Gastrocnemius medialis (tissue), 4 donors: ENCODE measurements at regions not wholly inside any gene's neighbourhood (a gene's known extent, or its start where the extent isn't known, plus 50 kb on each side); places are given as distances from the start of the nearest gene placed in this dataset.

Experiments
- ATAC-seq, 2 donors: fragments of 150-250 bp; one replicate each; pipeline ENCODE4 v1.9.1; 2016
- DNase-seq, 2 donors: peaks; one replicate each; pipeline ENCODE4 v3.0.0-alpha.2; 2019
- H3K27ac ChIP-seq, 4 donors: fragments of 200-600 bp; sonication (generic); 1 replicate in 1 of 4; 2 replicates in 3 of 4; pipeline ENCODE4 v1.5.1; 2016 to 2018; ENCODE audit warnings: mild to moderate bottlenecking in 2 of 4, moderate library complexity in 1 of 4
- H3K27me3 ChIP-seq, 3 donors: fragments of 200-600 bp; sonication (generic) in 2 of 3; 1 replicate in 1 of 3; 2 replicates in 2 of 3; pipeline versions ENCODE4 v1.5.1 to v1.6.0; 2016 to 2019; ENCODE audit warnings: mild to moderate bottlenecking in 1 of 3, moderate library complexity in 1 of 3
- H3K36me3 ChIP-seq, 2 donors: fragments of 200-600 bp; sonication (generic) in 1 of 2; one replicate each; pipeline ENCODE4 v1.5.1; 2017 to 2018
- H3K4me1 ChIP-seq, 2 donors: fragments of 200-600 bp; sonication (generic) in 1 of 2; one replicate each; pipeline ENCODE4 v1.5.1; 2016 to 2017; ENCODE audit warnings: mild to moderate bottlenecking in 2 of 2
- H3K4me3 ChIP-seq, 4 donors: fragments of 200-600 bp; sonication (generic) in 3 of 4; 1 replicate in 1 of 4; 2 replicates in 3 of 4; pipeline ENCODE4 v1.5.1; 2016 to 2019; ENCODE audit warnings: mild to moderate bottlenecking in 2 of 4
- H3K9me3 ChIP-seq, 3 donors: fragments of 200-600 bp; sonication (generic) in 2 of 3; 1 replicate in 1 of 3; 2 replicates in 2 of 3; pipeline ENCODE4 v1.5.1; 2016 to 2019
- CTCF ChIP-seq, 5 experiments: fragments of 450-650 bp in 3 of 5; fragments of 200-600 bp in 2 of 5; sonication (generic) in 2 of 5; IDR thresholded peaks in 4 of 5; conservative IDR thresholded peaks in 1 of 5; 1 replicate in 4 of 5; 2 replicates in 1 of 5; pipeline ENCODE4 v1.5.1; 2016 to 2019; ENCODE audit warnings: antibody characterized with exemption in 5 of 5, mild to moderate bottlenecking in 3 of 5, moderate library complexity in 3 of 5
- POLR2A ChIP-seq, 2 donors: fragments of 450-650 bp; IDR thresholded peaks; one replicate each; pipeline ENCODE4 v1.6.1; 2017; ENCODE audit warnings: antibody characterized with exemption in 2 of 2, mild to moderate bottlenecking in 2 of 2, moderate library complexity in 2 of 2
- in situ Hi-C, 4 donors: fragments of 200-750 bp; cut with MboI; loops; one replicate each; pipeline versions ENCODE4 v1.15.0 to v1.8.0; 2017; ENCODE audit warnings: low sequenced_read_pairs in 4 of 4
- intact Hi-C: fragments of 100-400 bp; cut with DNase I; formaldehyde crosslinking; loops from one replicate; pipeline ENCODE4 v1.15.1; 2023; ENCODE audit warnings: low total_unique reads

GRCh38 chr5:138698713-138699112 is 54.5 kb upstream of the CTNNA1 start:
- no peak for TF ChIP-seq CTCF (IDR thresholded peaks at IDR 0.05 in 4 of 5, conservative IDR thresholded peaks at IDR 0.05 in 1 of 5)
- no peaks in the 10 kb centered on the region for H3K9me3 ChIP-seq
- H3K4me1 ChIP-seq: no peaks in the 10 kb centered on the region
- H3K27ac ChIP-seq: no peak overlapping the region
- no peak for DNase-seq
- no peaks in the 10 kb centered on the region for H3K36me3 ChIP-seq
- ATAC-seq: no peak
- intact Hi-C loops (no loop called here), in situ Hi-C loops (no loop called here)
- H3K4me3 ChIP-seq: no peak overlapping the region
- no peaks in the 10 kb centered on the region for H3K27me3 ChIP-seq

- Histone ChIP-seq H3K27me3 (no peaks in the 10 kb centered on the region), H3K36me3 (no peaks in the 10 kb centered on the region), H3K4me3 (no peak overlapping the region), H3K4me1 (no peaks in the 10 kb centered on the region), H3K27ac (no peak overlapping the region), H3K9me3 (no peaks in the 10 kb centered on the region)
- in situ Hi-C loops: no loop called here
- no peak for ATAC-seq
- no peak for DNase-seq
- TF ChIP-seq POLR2A (IDR thresholded peaks at IDR 0.05) (no peak), CTCF (IDR thresholded peaks at IDR 0.05 in 4 of 5, conservative IDR thresholded peaks at IDR 0.05 in 1 of 5) (no peak)
- intact Hi-C loops: no loop called here
Measured at GRCh38 chr5:138697720-138698360, 55.4 kb upstream of the CTNNA1 start.

GRCh38 chr5:138696501-138696900 is 56.7 kb upstream of the CTNNA1 start:
- ATAC-seq: no peak
- no peaks in the 10 kb centered on the region for H3K4me1 ChIP-seq
- H3K36me3 ChIP-seq: no peaks in the 10 kb centered on the region
- in situ Hi-C loops (no loop called here), intact Hi-C loops (no loop called here)
- no peaks in the 10 kb centered on the region for H3K27me3 ChIP-seq
- H3K4me3 ChIP-seq: no peak overlapping the region
- no peak for DNase-seq
- H3K27ac ChIP-seq: no peak overlapping the region
- TF ChIP-seq CTCF (IDR thresholded peaks at IDR 0.05 in 4 of 5, conservative IDR thresholded peaks at IDR 0.05 in 1 of 5) (no peak), POLR2A (IDR thresholded peaks at IDR 0.05) (no peak)
- no peaks in the 10 kb centered on the region for H3K9me3 ChIP-seq

- DNase-seq (no peak), ATAC-seq (no peak)
- Histone ChIP-seq H3K9me3 (no peaks in the 10 kb centered on the region), H3K36me3 (no peaks in the 10 kb centered on the region), H3K27ac (no peak overlapping the region), H3K4me1 (no peaks in the 10 kb centered on the region), H3K27me3 (no peaks in the 10 kb centered on the region), H3K4me3 (no peak overlapping the region)
- TF ChIP-seq POLR2A (IDR thresholded peaks at IDR 0.05): no peak
- TF ChIP-seq CTCF (IDR thresholded peaks at IDR 0.05 in 4 of 5, conservative IDR thresholded peaks at IDR 0.05 in 1 of 5): no peak
- in situ Hi-C loops (no loop called here), intact Hi-C loops (no loop called here)
Measured at GRCh38 chr5:138695781-138696180, 57.4 kb upstream of the CTNNA1 start.

- Histone ChIP-seq H3K4me3 (no peak overlapping the region), H3K27ac (no peak overlapping the region), H3K9me3 (no peaks in the 10 kb centered on the region), H3K36me3 (no peaks in the 10 kb centered on the region), H3K4me1 (no peaks in the 10 kb centered on the region), H3K27me3 (no peaks in the 10 kb centered on the region)
- no peak for ATAC-seq
- in situ Hi-C loops: no loop called here
- TF ChIP-seq POLR2A (IDR thresholded peaks at IDR 0.05) (no peak), CTCF (IDR thresholded peaks at IDR 0.05 in 4 of 5, conservative IDR thresholded peaks at IDR 0.05 in 1 of 5) (no peak)
- intact Hi-C loops: no loop called here
- no peak for DNase-seq
Measured at GRCh38 chr5:138694146-138694545, 59.1 kb upstream of the CTNNA1 start.
